Panc1 (cell line): ENCODE measurements at regions not wholly inside any gene's neighbourhood (a gene's known extent, or its start where the extent isn't known, plus 50 kb on each side); places are given as distances from the start of the nearest gene placed in this dataset.

Source experiments
- REST ChIP-seq, 2 experiments: IDR thresholded peaks; 2 replicates each; pipeline ENCODE4 v1.6.1; 2011 to 2012; ENCODE audit warnings: low read depth in 2 of 2, control low read depth in 1 of 2, low read length in 1 of 2, mild to moderate bottlenecking in 1 of 2, moderate library complexity in 1 of 2; ENCODE audit not compliant: insufficient read depth in 1 of 2
- TF ChIP-seq, protein P1 (sequence below): fragments of 450-650 bp; IDR thresholded peaks from 2 replicates; pipeline ENCODE4 v1.5.1; 2017; ENCODE audit warnings: mild to moderate bottlenecking

- no peak for TF ChIP-seq REST (IDR thresholded peaks at IDR 0.05; ENCODE audit: insufficient read depth in 1 of 2, low read depth in 2 of 2, low read length in 1 of 2)
- TF ChIP-seq, protein P1, sequence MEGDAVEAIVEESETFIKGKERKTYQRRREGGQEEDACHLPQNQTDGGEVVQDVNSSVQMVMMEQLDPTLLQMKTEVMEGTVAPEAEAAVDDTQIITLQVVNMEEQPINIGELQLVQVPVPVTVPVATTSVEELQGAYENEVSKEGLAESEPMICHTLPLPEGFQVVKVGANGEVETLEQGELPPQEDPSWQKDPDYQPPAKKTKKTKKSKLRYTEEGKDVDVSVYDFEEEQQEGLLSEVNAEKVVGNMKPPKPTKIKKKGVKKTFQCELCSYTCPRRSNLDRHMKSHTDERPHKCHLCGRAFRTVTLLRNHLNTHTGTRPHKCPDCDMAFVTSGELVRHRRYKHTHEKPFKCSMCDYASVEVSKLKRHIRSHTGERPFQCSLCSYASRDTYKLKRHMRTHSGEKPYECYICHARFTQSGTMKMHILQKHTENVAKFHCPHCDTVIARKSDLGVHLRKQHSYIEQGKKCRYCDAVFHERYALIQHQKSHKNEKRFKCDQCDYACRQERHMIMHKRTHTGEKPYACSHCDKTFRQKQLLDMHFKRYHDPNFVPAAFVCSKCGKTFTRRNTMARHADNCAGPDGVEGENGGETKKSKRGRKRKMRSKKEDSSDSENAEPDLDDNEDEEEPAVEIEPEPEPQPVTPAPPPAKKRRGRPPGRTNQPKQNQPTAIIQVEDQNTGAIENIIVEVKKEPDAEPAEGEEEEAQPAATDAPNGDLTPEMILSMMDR: no peak
Observed at GRCh38 chr14:53228966-53229365, 75.8 kb upstream of the DDHD1 start.
